ENCODE measurements at regions not wholly inside any gene's neighbourhood (a gene's known extent, or its start where the extent isn't known, plus 50 kb on each side); places are given as distances from the start of the nearest gene placed in this dataset.
"Not testable (repeated sequence)": the region's sequence is repeated elsewhere in the genome, so short reads cannot be mapped to it uniquely, and the experiment has no call there.

- no peak for DNase-seq (ENCODE audit: low read depth in 2 of 2)
Measured at GRCh38 chr10:33657913-33658312, 323.4 kb upstream of the NRP1 start.

GRCh38 chr10:33657154-33657908 is 322.9 kb upstream of the NRP1 start:
- peak in 1 of 2 experiments; percentile 30 for DNase-seq (ENCODE audit: low read depth in 2 of 2)

GRCh38 chr10:33655921-33656320 is 321.5 kb upstream of the NRP1 start:
- DNase-seq (ENCODE audit: low read depth in 2 of 2) = no peak

GRCh38 chr10:33655165-33655815 is 320.8 kb upstream of the NRP1 start:
- DNase-seq (ENCODE audit: low read depth in 2 of 2) = no peak

- DNase-seq (ENCODE audit: low read depth in 2 of 2) = peak; percentile 82 to 86
Measured at GRCh38 chr10:33653584-33654367, 319.3 kb upstream of the NRP1 start.

- no peak for DNase-seq (ENCODE audit: low read depth in 2 of 2)
Measured at GRCh38 chr10:33652870-33653269, 318.4 kb upstream of the NRP1 start.

GRCh38 chr10:33650131-33650530 is 315.7 kb upstream of the NRP1 start:
- DNase-seq (ENCODE audit: low read depth in 2 of 2) = not testable (repeated sequence)

GRCh38 chr10:33643042-33643441 is 308.6 kb upstream of the NRP1 start:
- peak; percentile 68 to 72 for DNase-seq (ENCODE audit: low read depth in 2 of 2)

- DNase-seq (ENCODE audit: low read depth in 2 of 2) = no peak
Measured at GRCh38 chr10:33638891-33639290, 304.4 kb upstream of the NRP1 start.

GRCh38 chr10:33638374-33638773 is 303.9 kb upstream of the NRP1 start:
- DNase-seq (ENCODE audit: low read depth in 2 of 2) = no peak

- DNase-seq (ENCODE audit: low read depth in 2 of 2) = no peak
Measured at GRCh38 chr10:33635967-33636515, 301.6 kb upstream of the NRP1 start.

GRCh38 chr10:33632432-33632831 is 298.0 kb upstream of the NRP1 start:
- no peak for DNase-seq (ENCODE audit: low read depth in 2 of 2)

- no peak for DNase-seq (ENCODE audit: low read depth in 2 of 2)
Measured at GRCh38 chr10:33631991-33632390, 297.5 kb upstream of the NRP1 start.

GRCh38 chr10:33630761-33631160 is 296.3 kb upstream of the NRP1 start:
- DNase-seq (ENCODE audit: low read depth in 2 of 2) = no peak

- DNase-seq (ENCODE audit: low read depth in 2 of 2) = no peak
Measured at GRCh38 chr10:33627611-33628010, 293.1 kb upstream of the NRP1 start.

- DNase-seq (ENCODE audit: low read depth in 2 of 2) = no peak
Measured at GRCh38 chr10:33626798-33627466, 292.5 kb upstream of the NRP1 start.

- no peak for DNase-seq (ENCODE audit: low read depth in 2 of 2)
Measured at GRCh38 chr10:33623669-33624068, 289.2 kb upstream of the NRP1 start.

- no peak for DNase-seq (ENCODE audit: low read depth in 2 of 2)
Measured at GRCh38 chr10:33621101-33621500, 286.6 kb upstream of the NRP1 start.

GRCh38 chr10:33618196-33618595 is 283.7 kb upstream of the NRP1 start:
- no peak for DNase-seq (ENCODE audit: low read depth in 2 of 2)

GRCh38 chr10:33617381-33618080 is 283.1 kb upstream of the NRP1 start:
- DNase-seq (ENCODE audit: low read depth in 2 of 2) = no peak

GRCh38 chr10:33616956-33617355 is 282.5 kb upstream of the NRP1 start:
- no peak for DNase-seq (ENCODE audit: low read depth in 2 of 2)

All from fibroblast of skin of left quadriceps (primary cell).